DND-41 (cell line): ENCODE measurements at regions not wholly inside any gene's neighbourhood (a gene's known extent, or its start where the extent isn't known, plus 50 kb on each side); places are given as distances from the start of the nearest gene placed in this dataset.

Experiments
- ATAC-seq: fragments of 200-7000 bp; cut with Tn5 transposase; 3 replicates; pipeline ENCODE4 v1.9.1; 2021; ENCODE audit warnings: low read depth; ENCODE audit not compliant: insufficient read depth
- DNase-seq: peaks from one replicate; pipeline ENCODE4 v3.0.0-alpha.2; 2020
- H2AFZ ChIP-seq: 2 replicates; pipeline ENCODE4 v1.6.0; 2012; ENCODE audit warnings: low read depth, low read length
- H3K27ac ChIP-seq: 2 replicates; pipeline ENCODE4 v1.5.1; 2012; ENCODE audit warnings: low read length, inconsistent platforms
- H3K27me3 ChIP-seq: fragments of 200-600 bp; sonication (generic); 2 replicates; pipeline ENCODE4 v1.6.0; 2012; ENCODE audit warnings: low read length, mild to moderate bottlenecking, inconsistent platforms; ENCODE audit not compliant: insufficient read depth, poor library complexity
- H3K36me3 ChIP-seq: 2 replicates; pipeline ENCODE4 v1.5.1; 2012; ENCODE audit warnings: low read length, inconsistent platforms; ENCODE audit not compliant: insufficient read depth
- H3K4me1 ChIP-seq: 2 replicates; pipeline ENCODE4 v1.5.1; 2012; ENCODE audit warnings: mild to moderate bottlenecking, low read length; ENCODE audit not compliant: insufficient read depth
- H3K4me2 ChIP-seq: 2 replicates; pipeline ENCODE4 v1.6.0; 2012; ENCODE audit warnings: mild to moderate bottlenecking, moderate library complexity, low read length, inconsistent platforms; ENCODE audit not compliant: insufficient read depth
- H3K4me3 ChIP-seq, 2 experiments: fragments of 200-600 bp in 1 of 2; shearing (Covaris generic) in 1 of 2; 2 replicates each; pipeline ENCODE4 v1.5.1; 2012 to 2016; ENCODE audit warnings: inconsistent platforms in 2 of 2, low read length in 2 of 2, mild to moderate bottlenecking in 2 of 2, low read depth in 1 of 2, moderate library complexity in 1 of 2
- H3K79me2 ChIP-seq: 2 replicates; pipeline ENCODE4 v1.6.0; 2012; ENCODE audit warnings: low read length, inconsistent platforms; ENCODE audit not compliant: insufficient read depth
- H3K9ac ChIP-seq: 2 replicates; pipeline ENCODE4 v1.6.0; 2012; ENCODE audit warnings: low read depth, mild to moderate bottlenecking, inconsistent platforms, low read length, moderate library complexity
- H3K9me3 ChIP-seq: 2 replicates; pipeline ENCODE4 v1.5.1; 2012; ENCODE audit warnings: low read length, moderate library complexity, mild to moderate bottlenecking, inconsistent platforms; ENCODE audit not compliant: insufficient read depth, severe bottlenecking
- H4K20me1 ChIP-seq: 2 replicates; pipeline ENCODE4 v1.6.0; 2012; ENCODE audit warnings: low read length; ENCODE audit not compliant: insufficient read depth
- CTCF ChIP-seq: IDR thresholded peaks from 2 replicates; pipeline ENCODE4 v1.5.1; 2012; ENCODE audit warnings: borderline replicate concordance, low read length, moderate library complexity, mild to moderate bottlenecking; ENCODE audit not compliant: poor library complexity, severe bottlenecking; ENCODE audit errors: extremely low read depth
- EZH2 ChIP-seq: IDR thresholded peaks from 3 replicates; pipeline ENCODE4 v1.6.1; 2012; ENCODE audit warnings: borderline replicate concordance, low read depth, mild to moderate bottlenecking, moderate library complexity, low read length, inconsistent platforms; ENCODE audit not compliant: severe bottlenecking

GRCh38 chr12:89069431-89069830 is 282.9 kb downstream of the DUSP6 start:
- H3K27ac ChIP-seq = no peak overlapping the region
- TF ChIP-seq EZH2 (no peak), CTCF (no peak)
- H2AFZ ChIP-seq = no peak overlapping the region
- no peaks in the 10 kb centered on the region for H3K36me3 ChIP-seq
- H3K4me3 ChIP-seq = no peak overlapping the region
- H3K4me2 ChIP-seq = no peak overlapping the region
- H3K79me2 ChIP-seq = no peaks in the 10 kb centered on the region
- no peak for DNase-seq
- H4K20me1 ChIP-seq = no peaks in the 10 kb centered on the region
- H3K9ac ChIP-seq = no peak overlapping the region
- no peaks in the 10 kb centered on the region for H3K9me3 ChIP-seq
- no peak for ATAC-seq
- H3K4me1 ChIP-seq = no peaks in the 10 kb centered on the region
- H3K27me3 ChIP-seq = no peaks in the 10 kb centered on the region

- no peak for DNase-seq
- Histone ChIP-seq H3K4me3 (no peak overlapping the region), H3K36me3 (no peaks in the 10 kb centered on the region), H3K27ac (no peak overlapping the region), H2AFZ (no peak overlapping the region), H3K9ac (no peak overlapping the region), H4K20me1 (no peaks in the 10 kb centered on the region), H3K4me1 (peaks cover 5% of the 10 kb centered on the region; the same call in 1 of the 2 replicates), H3K9me3 (no peaks in the 10 kb centered on the region), H3K79me2 (no peaks in the 10 kb centered on the region), H3K27me3 (no peaks in the 10 kb centered on the region), H3K4me2 (no peak overlapping the region)
- no peak for TF ChIP-seq CTCF
- ATAC-seq = no peak
Observed at GRCh38 chr12:89067421-89068187, 284.7 kb downstream of the DUSP6 start.

GRCh38 chr12:89064780-89065179 is 287.5 kb downstream of the DUSP6 start:
- no peaks in the 10 kb centered on the region for H3K79me2 ChIP-seq
- ATAC-seq = no peak
- no peaks in the 10 kb centered on the region for H3K9me3 ChIP-seq
- no peak overlapping the region for H3K9ac ChIP-seq
- H3K36me3 ChIP-seq = no peaks in the 10 kb centered on the region
- no peak overlapping the region for H3K4me2 ChIP-seq
- H2AFZ ChIP-seq = no peak overlapping the region
- no peak overlapping the region for H3K4me3 ChIP-seq
- no peaks in the 10 kb centered on the region for H4K20me1 ChIP-seq
- H3K4me1 ChIP-seq = peaks cover 7% of the 10 kb centered on the region; the same call in 1 of the 2 replicates
- TF ChIP-seq EZH2 (no peak), CTCF (no peak)
- no peak for DNase-seq
- H3K27ac ChIP-seq = no peak overlapping the region
- H3K27me3 ChIP-seq = no peaks in the 10 kb centered on the region
